ENCODE measurements at regions not wholly inside any gene's neighbourhood (a gene's known extent, or its start where the extent isn't known, plus 50 kb on each side); places are given as distances from the start of the nearest gene placed in this dataset.
"Not testable (repeated sequence)": the region's sequence is repeated elsewhere in the genome, so short reads cannot be mapped to it uniquely, and the experiment has no call there.

- H3K4me3 Mint-ChIP-seq, H3K27me3 Mint-ChIP-seq, POLR2A ChIA-PET, H3K9me3 Mint-ChIP-seq, H3K4me1 Mint-ChIP-seq, H3K27ac Mint-ChIP-seq, DNase-seq, ATAC-seq, H3K36me3 Mint-ChIP-seq: not testable (repeated sequence)
Measured at GRCh38 chr17:20668316-20668715, 88.8 kb downstream of the CDRT15L2 start.

- H3K4me3 Mint-ChIP-seq, POLR2A ChIA-PET, H3K27ac Mint-ChIP-seq, H3K27me3 Mint-ChIP-seq, H3K9me3 Mint-ChIP-seq, DNase-seq, ATAC-seq, H3K4me1 Mint-ChIP-seq, H3K36me3 Mint-ChIP-seq: not testable (repeated sequence)
Measured at GRCh38 chr17:20668868-20669267, 89.3 kb downstream of the CDRT15L2 start.

DNA sequence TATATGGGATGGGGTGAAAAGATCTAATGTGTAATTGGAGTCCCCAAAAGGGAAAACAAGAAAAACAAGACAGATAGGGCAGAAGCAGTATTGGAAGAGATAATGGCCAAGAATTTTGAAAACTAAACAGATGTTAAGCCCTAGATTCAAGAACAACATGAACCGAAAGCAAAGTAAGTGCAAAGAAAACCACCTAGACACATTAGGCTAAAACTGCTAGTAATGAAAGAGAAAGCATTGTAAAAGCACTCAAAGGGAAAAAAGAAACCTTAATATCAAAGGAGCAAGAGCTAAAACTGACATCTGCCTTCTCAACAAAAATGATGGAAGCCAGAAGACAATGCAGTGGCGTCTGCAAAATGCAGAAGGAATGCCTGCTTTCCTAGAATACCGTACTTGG lies 91.0 kb downstream of the CDRT15L2 start:
- H3K27me3 Mint-ChIP-seq, H3K9me3 Mint-ChIP-seq, DNase-seq, POLR2A ChIA-PET, H3K4me3 Mint-ChIP-seq, H3K36me3 Mint-ChIP-seq, H3K27ac Mint-ChIP-seq, ATAC-seq: not testable (repeated sequence)
- peaks cover 0 to 12% (median 0%) of the 10 kb centered on the region in 4 donors for H3K4me1 Mint-ChIP-seq

DNA sequence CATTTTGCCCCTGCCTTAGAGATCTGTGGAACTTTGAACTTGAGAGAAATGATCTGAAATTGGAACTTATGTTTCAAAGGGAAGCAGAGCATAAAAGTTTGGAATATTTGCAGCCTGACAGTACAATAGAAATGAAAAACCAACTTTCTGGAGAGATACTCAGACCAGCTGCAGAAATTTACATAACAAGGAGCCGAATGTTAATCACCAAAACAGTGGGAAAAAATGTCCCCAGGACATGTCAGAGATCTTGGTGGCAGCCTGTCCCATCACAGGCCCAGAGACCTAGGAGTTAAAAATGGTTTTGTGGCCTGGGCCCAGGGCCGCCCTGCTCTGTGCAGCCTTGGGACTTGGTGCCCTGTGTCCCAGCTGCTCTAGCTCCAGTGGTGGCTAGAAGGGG lies 94.8 kb downstream of the CDRT15L2 start:
- peak overlapping the region in 1 of 10 donors; percentile 15 for H3K27ac Mint-ChIP-seq
- H3K36me3 Mint-ChIP-seq, DNase-seq, POLR2A ChIA-PET, H3K4me3 Mint-ChIP-seq, H3K27me3 Mint-ChIP-seq, H3K9me3 Mint-ChIP-seq, ATAC-seq: not testable (repeated sequence)
- peaks cover 0 to 37% (median 0%) of the 10 kb centered on the region in 4 donors for H3K4me1 Mint-ChIP-seq

DNA sequence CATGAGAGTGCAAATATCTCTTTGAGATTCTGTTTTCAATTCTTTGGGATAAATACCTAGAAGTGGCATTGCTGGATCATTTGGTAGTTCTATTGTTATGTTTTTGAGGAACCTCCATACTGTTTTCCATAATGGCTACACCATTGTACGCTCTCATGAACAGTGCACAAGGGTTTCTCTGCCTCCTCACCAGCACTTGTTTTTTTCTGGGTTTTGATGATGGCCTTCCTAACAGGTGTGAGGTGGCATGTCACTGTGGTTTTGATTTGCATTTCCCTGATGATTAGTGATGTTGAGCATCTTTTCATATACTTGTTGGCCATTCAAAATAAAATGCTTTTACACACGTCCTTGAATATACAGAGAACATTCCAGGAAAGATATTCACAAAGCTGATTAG lies 96.2 kb downstream of the CDRT15L2 start:
- Mint-ChIP-seq H3K9me3 (peaks cover 0 to 10% (median 4%) of the 10 kb centered on the region in 9 donors), H3K4me1 (peaks cover 0 to 41% (median 0%) of the 10 kb centered on the region in 4 donors), H3K27ac (peak overlapping the region in 1 of 10 donors; percentile 10)
- POLR2A ChIA-PET, ATAC-seq, H3K27me3 Mint-ChIP-seq, H3K4me3 Mint-ChIP-seq, DNase-seq, H3K36me3 Mint-ChIP-seq: not testable (repeated sequence)

DNA sequence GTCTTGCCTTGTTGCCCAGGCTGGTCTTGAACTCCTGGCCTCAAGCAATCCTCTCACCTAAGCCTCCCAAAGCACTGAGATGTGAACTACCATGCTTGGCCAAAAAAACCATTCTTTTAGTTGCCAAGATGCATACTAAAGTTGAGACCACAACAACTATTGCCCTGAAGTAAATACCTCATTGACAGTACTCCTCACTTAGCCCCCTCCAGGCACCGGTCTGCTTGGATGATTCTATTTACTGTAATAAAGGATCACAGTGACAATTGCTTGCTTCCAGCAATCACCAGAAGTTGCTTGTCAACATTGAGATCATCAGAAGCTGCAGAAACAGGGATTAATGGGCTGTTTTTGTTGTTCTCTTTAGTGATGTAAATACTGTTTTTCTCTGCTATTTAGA lies 97.1 kb downstream of the CDRT15L2 start:
- H3K27me3 Mint-ChIP-seq, H3K36me3 Mint-ChIP-seq, H3K27ac Mint-ChIP-seq, DNase-seq, ATAC-seq, H3K4me3 Mint-ChIP-seq, POLR2A ChIA-PET: not testable (repeated sequence)
- Mint-ChIP-seq H3K9me3 (peaks cover 0 to 10% (median 4%) of the 10 kb centered on the region in 9 donors), H3K4me1 (peaks cover 0 to 41% (median 0%) of the 10 kb centered on the region in 4 donors)

DNA sequence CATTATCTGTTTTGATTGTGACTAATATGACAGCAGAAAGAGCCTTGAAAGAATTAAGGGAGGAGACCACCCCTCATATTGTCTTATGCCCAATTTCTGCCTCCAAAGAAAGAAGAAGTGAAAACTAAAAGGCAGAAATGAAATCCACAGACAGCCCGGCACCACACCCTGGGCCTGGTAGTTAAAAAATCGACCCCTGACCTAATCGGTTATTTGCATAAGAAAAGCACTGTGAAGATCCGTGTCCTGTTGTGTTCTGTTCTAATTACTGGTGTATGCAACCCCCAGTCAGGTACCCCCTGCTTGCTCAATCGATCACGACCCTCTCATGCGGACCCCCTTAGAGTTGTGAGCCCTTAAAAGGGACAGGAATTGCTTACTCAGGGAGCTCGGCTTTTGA lies 97.9 kb downstream of the CDRT15L2 start:
- Mint-ChIP-seq H3K27ac (peak overlapping the region in 2 of 10 donors; percentile 35 to 44), H3K4me3 (peak overlapping the region in 1 of 10 donors; percentile 40), H3K9me3 (peaks cover 0 to 10% (median 4%) of the 10 kb centered on the region in 9 donors), H3K4me1 (peaks cover 0 to 41% (median 0%) of the 10 kb centered on the region in 4 donors)
- H3K36me3 Mint-ChIP-seq, DNase-seq, H3K27me3 Mint-ChIP-seq, POLR2A ChIA-PET, ATAC-seq: not testable (repeated sequence)

- Mint-ChIP-seq H3K9me3 (peaks cover 0 to 10% (median 4%) of the 10 kb centered on the region in 9 donors), H3K4me1 (peaks cover 0 to 40% (median 0%) of the 10 kb centered on the region in 4 donors), H3K27ac (peak overlapping the region in 1 of 10 donors; percentile 66), H3K4me3 (peak overlapping the region in 1 of 10 donors; percentile 26)
- POLR2A ChIA-PET, H3K27me3 Mint-ChIP-seq, H3K36me3 Mint-ChIP-seq, DNase-seq, ATAC-seq: not testable (repeated sequence)
Measured at GRCh38 chr17:20678424-20678823, 98.9 kb downstream of the CDRT15L2 start.

DNA sequence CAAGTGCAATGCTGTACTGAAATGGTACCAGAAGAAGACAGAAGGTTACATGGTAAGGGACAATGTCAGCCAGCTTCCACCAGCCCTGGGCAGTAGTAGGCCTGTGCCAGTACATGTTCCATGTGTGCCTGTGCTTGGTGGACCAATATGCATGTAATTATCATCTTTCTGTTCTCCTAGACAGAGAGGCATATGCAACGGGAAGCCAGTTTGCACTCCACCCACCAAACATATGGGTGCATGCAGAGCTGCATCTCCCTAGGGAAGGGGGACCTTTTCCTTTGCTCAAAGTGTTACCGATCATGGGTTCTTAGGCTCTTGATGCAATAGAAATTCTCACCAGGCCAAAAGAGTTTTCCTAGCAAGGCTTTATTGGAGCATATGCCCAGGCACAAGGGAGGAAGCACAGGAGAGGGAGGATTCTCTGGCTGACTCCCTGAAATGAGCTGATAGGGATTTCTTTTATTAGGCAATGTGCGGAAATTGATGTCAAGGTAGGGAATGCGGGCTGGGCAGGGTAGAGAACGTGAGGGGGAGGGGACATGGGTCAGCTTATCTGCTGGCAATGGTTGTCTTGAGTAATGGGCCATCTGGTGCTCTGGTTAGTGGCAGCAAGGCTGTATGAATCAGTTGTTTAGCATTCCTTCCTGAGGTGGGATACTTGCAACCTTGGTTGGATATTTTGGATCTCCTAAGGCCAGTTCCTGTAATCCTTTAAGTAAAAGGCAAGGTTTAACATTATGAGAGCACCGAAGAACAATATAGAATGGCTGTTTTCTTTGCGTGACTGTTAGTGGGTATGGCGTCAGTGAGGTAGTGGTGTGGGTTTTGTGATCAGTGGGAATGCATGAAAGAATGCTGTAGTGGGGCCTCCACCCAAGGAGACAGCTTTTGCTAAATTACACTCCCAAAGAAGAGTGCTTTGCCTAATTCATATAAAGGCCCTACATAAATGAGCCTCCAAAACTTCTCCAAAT lies 102.5 kb downstream of the CDRT15L2 start:
- H3K27me3 Mint-ChIP-seq, H3K27ac Mint-ChIP-seq, POLR2A ChIA-PET, DNase-seq, H3K36me3 Mint-ChIP-seq, H3K4me3 Mint-ChIP-seq, ATAC-seq: not testable (repeated sequence)
- H3K4me1 Mint-ChIP-seq, result peaks cover 0 to 25% (median 0%) of the 10 kb centered on the region in 4 donors
- H3K9me3 Mint-ChIP-seq, result peaks cover 0 to 10% (median 4%) of the 10 kb centered on the region in 9 donors

DNA sequence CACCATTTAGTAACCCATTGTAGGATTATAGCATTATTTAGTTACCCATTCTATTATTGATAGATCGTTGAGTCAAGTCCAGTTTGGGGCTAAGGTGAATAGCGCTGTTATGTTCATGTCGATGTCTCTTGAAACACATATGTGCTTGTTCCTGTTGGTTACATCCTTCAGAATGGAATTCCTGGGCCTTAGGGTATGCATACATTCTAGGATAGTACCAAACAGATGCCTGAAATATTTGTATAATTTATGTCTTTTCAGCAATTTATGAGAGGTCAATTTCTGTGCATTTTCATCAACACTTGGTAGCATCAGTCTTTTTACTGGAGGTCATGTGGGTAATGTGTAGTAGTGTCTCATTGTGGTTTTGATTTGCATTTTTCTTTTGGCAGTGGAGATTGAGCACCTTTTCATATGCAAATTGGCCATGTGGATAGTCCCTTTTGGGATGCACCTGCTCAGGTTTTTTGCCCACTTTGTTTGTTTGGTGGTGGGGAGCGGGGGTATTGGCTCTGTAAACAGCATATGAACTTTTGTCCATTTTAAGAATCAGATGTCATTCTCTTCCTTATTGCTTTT lies 104.2 kb downstream of the CDRT15L2 start:
- DNase-seq, ATAC-seq, H3K36me3 Mint-ChIP-seq, H3K4me1 Mint-ChIP-seq, H3K27me3 Mint-ChIP-seq, H3K27ac Mint-ChIP-seq, H3K4me3 Mint-ChIP-seq, POLR2A ChIA-PET: not testable (repeated sequence)
- peaks cover 0 to 10% (median 3%) of the 10 kb centered on the region in 9 donors for H3K9me3 Mint-ChIP-seq

GRCh38 chr17:20684975-20685374 lies 105.5 kb downstream of the CDRT15L2 start:
- DNase-seq, POLR2A ChIA-PET, H3K9me3 Mint-ChIP-seq, H3K4me1 Mint-ChIP-seq, H3K27ac Mint-ChIP-seq, H3K36me3 Mint-ChIP-seq, H3K4me3 Mint-ChIP-seq, H3K27me3 Mint-ChIP-seq, ATAC-seq: not testable (repeated sequence)

GRCh38 chr17:20687584-20687983 lies 108.1 kb downstream of the CDRT15L2 start:
- H3K4me3 Mint-ChIP-seq, DNase-seq, ATAC-seq, H3K9me3 Mint-ChIP-seq, H3K4me1 Mint-ChIP-seq, POLR2A ChIA-PET, H3K36me3 Mint-ChIP-seq, H3K27me3 Mint-ChIP-seq, H3K27ac Mint-ChIP-seq: not testable (repeated sequence)

DNA sequence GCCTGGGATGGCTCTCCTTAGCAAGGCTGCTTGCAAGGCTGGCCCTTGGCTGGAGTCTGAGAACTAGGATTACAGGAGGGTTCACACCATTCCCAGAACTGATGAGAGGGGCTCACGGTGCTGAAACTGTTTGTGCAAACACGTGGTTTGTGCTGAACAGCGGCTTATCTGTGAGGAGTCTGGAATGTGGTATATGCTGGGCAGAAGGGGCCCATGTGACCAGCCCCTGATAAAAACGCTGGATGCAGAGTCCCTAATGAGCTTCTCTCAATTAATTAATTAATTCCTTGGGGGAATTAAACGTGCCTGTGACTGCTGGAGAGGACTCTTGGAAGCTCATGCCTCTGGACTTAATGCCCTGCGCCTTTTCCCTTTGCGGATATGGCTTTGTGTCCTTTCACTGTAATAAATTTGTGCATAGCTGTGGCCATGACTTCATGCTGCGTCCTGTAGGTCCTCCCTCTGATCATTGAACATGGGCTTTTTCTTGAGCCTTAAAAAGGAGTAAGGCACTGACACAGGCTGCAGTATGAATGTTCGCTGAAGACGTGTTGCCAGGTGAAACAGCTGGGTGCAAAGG lies 109.7 kb downstream of the CDRT15L2 start:
- H3K27ac Mint-ChIP-seq, H3K4me3 Mint-ChIP-seq, DNase-seq, H3K27me3 Mint-ChIP-seq, POLR2A ChIA-PET, H3K36me3 Mint-ChIP-seq, H3K9me3 Mint-ChIP-seq, ATAC-seq: not testable (repeated sequence)
- H3K4me1 Mint-ChIP-seq, result peaks cover 1 to 16% (median 9%) of the 10 kb centered on the region in 4 donors

Measured in naive thymus-derived CD8-positive, alpha-beta T cell (primary cell).